HCT116 (cell line): ENCODE measurements at regions not wholly inside any gene's neighbourhood (a gene's known extent, or its start where the extent isn't known, plus 50 kb on each side); places are given as distances from the start of the nearest gene placed in this dataset.

Experiments used
- ATAC-seq: fragments of 200-7000 bp; cut with Tn5 transposase; 2 replicates; pipeline ENCODE4 v1.9.1; 2020; ENCODE audit warnings: mild to moderate bottlenecking, moderate library complexity
- BruUV-seq: library from RNA; stranded (reverse); fragments of 400-500 nt; replicated peaks from 2 replicates; lab custom pipeline; 2021; lab: Mats Ljungman, UMichigan
- CTCF ChIA-PET: fragments of 300-600 bp; sonication (Branson Sonifier 250); formaldehyde crosslinking; loops from one replicate; lab custom pipeline; 2021; ENCODE audit warnings: antibody characterized with exemption; lab: Charles Lee
- POLR2A ChIA-PET: fragments of 300-600, 350-600 bp; sonication (Branson Sonifier 250); formaldehyde crosslinking; loops from one replicate; lab custom pipeline; 2021; ENCODE audit warnings: antibody characterized with exemption; lab: Charles Lee
- RAD21 ChIA-PET, 2 experiments: fragments of 300-600 bp; sonication (Branson Sonifier 250); formaldehyde crosslinking; loops; one replicate each; lab custom pipeline; 2023; ENCODE audit warnings: low total read pairs in 2 of 2; ENCODE audit not compliant: uncharacterized antibody in 2 of 2, unreplicated experiment in 2 of 2, low non-redundant PET in 1 of 2; lab: Charles Lee
- DNase-seq: peaks from one replicate; pipeline ENCODE4 v3.0.0-alpha.2; 2010; ENCODE audit warnings: low read depth, low spot score
- H2AFZ ChIP-seq: fragments of 200-600 bp; shearing (Covaris generic), sonication (generic); 2 replicates; pipeline ENCODE4 v1.6.1; 2017; ENCODE audit warnings: low read depth, mixed run types, mixed read lengths, antibody characterized with exemption, low read length; ENCODE audit not compliant: poor library complexity, severe bottlenecking
- H3K27ac ChIP-seq: 2 replicates; pipeline ENCODE4 v1.5.1; 2012; ENCODE audit warnings: low read depth, low read length
- H3K27me3 ChIP-seq: fragments of 200-600 bp; sonication (generic); 2 replicates; pipeline ENCODE4 v1.6.1; 2016; ENCODE audit warnings: mixed run types, low read length, mixed read lengths; ENCODE audit not compliant: insufficient read depth
- H3K36me3 ChIP-seq, 2 experiments: fragments of 200-500 bp in 1 of 2; fragments of 200-600 bp in 1 of 2; sonication (Bioruptor generic) in 1 of 2; sonication (generic) in 1 of 2; 2 replicates each; pipeline versions ENCODE4 v1.5.1 to v1.6.1; 2014 to 2016; ENCODE audit warnings: low read length in 2 of 2, inconsistent platforms in 1 of 2, mixed read lengths in 1 of 2, mixed run types in 1 of 2; ENCODE audit not compliant: insufficient read depth in 2 of 2, control insufficient read depth in 1 of 2
- H3K4me1 ChIP-seq, 2 experiments: fragments of 200-600 bp in 1 of 2; sonication (generic) in 1 of 2; 2 replicates each; pipeline versions ENCODE4 v1.5.1 to v1.6.1; 2012 to 2017; ENCODE audit warnings: low read length in 2 of 2, inconsistent platforms in 1 of 2, mild to moderate bottlenecking in 1 of 2, mixed read lengths in 1 of 2, mixed run types in 1 of 2, moderate library complexity in 1 of 2; ENCODE audit not compliant: insufficient read depth in 2 of 2, control insufficient read depth in 1 of 2
- H3K4me2 ChIP-seq: fragments of 200-600 bp; sonication (generic); 2 replicates; pipeline ENCODE4 v1.6.1; 2017; ENCODE audit warnings: mixed run types, low read length, mixed read lengths
- H3K4me3 ChIP-seq, 2 experiments: fragments of 200-600 bp in 1 of 2; sonication (generic) in 1 of 2; replicated peaks in 1 of 2; 2 replicates each; pipeline ENCODE4 v1.5.1; 2011 to 2016; ENCODE audit warnings: low read length in 2 of 2, control low read depth in 1 of 2, low read depth in 1 of 2, mild to moderate bottlenecking in 1 of 2, mixed read lengths in 1 of 2, mixed run types in 1 of 2
- H3K79me2 ChIP-seq: fragments of 200-600 bp; sonication (generic); 2 replicates; pipeline ENCODE4 v1.6.1; 2017; ENCODE audit warnings: mild to moderate bottlenecking, mixed run types, low read length, moderate library complexity, mixed read lengths; ENCODE audit not compliant: insufficient read depth
- H3K9ac ChIP-seq: fragments of 200-600 bp; sonication (generic); 2 replicates; pipeline ENCODE4 v1.6.1; 2016; ENCODE audit warnings: low read length, mixed read lengths
- H3K9me2 ChIP-seq: fragments of 200-600 bp; sonication (generic), shearing (Covaris generic); 2 replicates; pipeline ENCODE4 v1.6.1; 2017; ENCODE audit warnings: mixed run types, mild to moderate bottlenecking, moderate library complexity; ENCODE audit not compliant: insufficient read depth
- H3K9me3 ChIP-seq, 2 experiments: fragments of 200-500 bp in 1 of 2; fragments of 200-600 bp in 1 of 2; sonication (Bioruptor generic) in 1 of 2; sonication (generic) in 1 of 2; 2 replicates each; pipeline ENCODE4 v1.6.1; 2014 to 2017; ENCODE audit warnings: low read length in 2 of 2, mixed read lengths in 2 of 2, inconsistent platforms in 1 of 2, low read depth in 1 of 2, mild to moderate bottlenecking in 1 of 2, mixed run types in 1 of 2, moderate library complexity in 1 of 2; ENCODE audit not compliant: control insufficient read depth in 1 of 2, insufficient read depth in 1 of 2
- H4K20me1 ChIP-seq: fragments of 200-600 bp; sonication (generic), shearing (Covaris generic); 2 replicates; pipeline ENCODE4 v1.6.1; 2017; ENCODE audit warnings: mixed run types, mild to moderate bottlenecking, moderate library complexity; ENCODE audit not compliant: insufficient read depth
- CBX3 ChIP-seq: IDR thresholded peaks from 2 replicates; pipeline ENCODE4 v1.6.1; 2012; ENCODE audit warnings: low read depth
- CEBPB ChIP-seq: IDR thresholded peaks from 2 replicates; pipeline ENCODE4 v1.6.1; 2012; ENCODE audit warnings: low read depth
- EGR1 ChIP-seq: IDR thresholded peaks from 2 replicates; pipeline ENCODE4 v1.6.1; 2012; ENCODE audit warnings: low read depth
- ELF1 ChIP-seq: IDR thresholded peaks from 2 replicates; pipeline ENCODE4 v1.6.1; 2012; ENCODE audit warnings: low read depth, borderline replicate concordance
- EZH2 ChIP-seq: fragments of 200-600 bp; sonication (generic); IDR thresholded peaks from 2 replicates; pipeline ENCODE4 v1.6.1; 2017; ENCODE audit warnings: antibody characterized with exemption, mixed run types
- EZH2phosphoT487 ChIP-seq: fragments of 200-600 bp; IDR thresholded peaks from 2 replicates; pipeline ENCODE4 v1.6.1; 2018; ENCODE audit warnings: antibody characterized with exemption, borderline replicate concordance
- FOSL1 ChIP-seq: IDR thresholded peaks from 2 replicates; pipeline ENCODE4 v1.6.1; 2012; ENCODE audit warnings: low read depth
- POLR2A ChIP-seq: IDR thresholded peaks from 2 replicates; pipeline ENCODE4 v1.7.0; 2011; ENCODE audit warnings: borderline replicate concordance; ENCODE audit not compliant: insufficient read depth, insufficient read length; ENCODE audit errors: extremely low read depth
- POLR2AphosphoS5 ChIP-seq: IDR thresholded peaks from 2 replicates; pipeline ENCODE4 v1.6.1; 2011; ENCODE audit warnings: mild to moderate bottlenecking, low read depth, low read length, moderate library complexity
- RAD21 ChIP-seq: IDR thresholded peaks from 2 replicates; pipeline ENCODE4 v1.6.1; 2012; ENCODE audit warnings: low read depth, mild to moderate bottlenecking
- SIN3A ChIP-seq: IDR thresholded peaks from 2 replicates; pipeline ENCODE4 v1.6.1; 2012; ENCODE audit warnings: low read depth
- SP1 ChIP-seq: IDR thresholded peaks from 2 replicates; pipeline ENCODE4 v1.6.1; 2012; ENCODE audit warnings: low read depth
- SRF ChIP-seq: IDR thresholded peaks from 2 replicates; pipeline ENCODE4 v1.6.1; 2012; ENCODE audit warnings: low read depth
- TCF7L2 ChIP-seq: IDR thresholded peaks from 2 replicates; pipeline ENCODE4 v1.7.0; 2011; ENCODE audit warnings: borderline replicate concordance, inconsistent platforms; ENCODE audit not compliant: insufficient read depth, insufficient read length; ENCODE audit errors: extremely low read depth
- YY1 ChIP-seq: IDR thresholded peaks from 2 replicates; pipeline ENCODE4 v1.6.1; 2011; ENCODE audit warnings: low read length, low read depth, moderate library complexity, mild to moderate bottlenecking; ENCODE audit not compliant: insufficient replicate concordance; ENCODE audit errors: extremely low read depth
- ZBTB33 ChIP-seq: IDR thresholded peaks from 2 replicates; pipeline ENCODE4 v1.6.1; 2011; ENCODE audit warnings: mild to moderate bottlenecking, low read length, moderate library complexity; ENCODE audit not compliant: insufficient replicate concordance; ENCODE audit errors: extremely low read depth
- ZFX ChIP-seq: fragments of 450-650 bp; IDR thresholded peaks from 2 replicates; pipeline ENCODE4 v1.6.1; 2017
- ZNF274 ChIP-seq: fragments of 200-500 bp; sonication (Bioruptor generic); IDR thresholded peaks from 2 replicates; pipeline ENCODE4 v1.6.1; 2014; ENCODE audit warnings: mild to moderate bottlenecking, low read depth, low read length, inconsistent platforms
- intact Hi-C: fragments of 100-400 bp; cut with micrococcal nuclease; formaldehyde crosslinking; loops from 2 replicates; pipeline ENCODE4 v1.10.0; 2022

- no TSS peak for BruUV-seq
- CTCF ChIA-PET: no interaction called here
- no peak overlapping the region for H3K4me2 ChIP-seq
- intact Hi-C loops: no loop called here
- H3K9ac ChIP-seq: no peak overlapping the region
- H3K27ac ChIP-seq: no peak overlapping the region
- no peaks in the 10 kb centered on the region for H3K9me2 ChIP-seq
- RAD21 ChIA-PET: no interaction called here
- no peaks in the 10 kb centered on the region for H3K27me3 ChIP-seq
- no peak overlapping the region for H2AFZ ChIP-seq
- no peaks in the 10 kb centered on the region for H3K36me3 ChIP-seq
- no peak for DNase-seq
- no peaks in the 10 kb centered on the region for H3K79me2 ChIP-seq
- no peaks in the 10 kb centered on the region for H3K4me1 ChIP-seq
- no peaks in the 10 kb centered on the region; a peak in 1 of 4 replicates for H3K9me3 ChIP-seq
- H3K4me3 ChIP-seq: no peak overlapping the region
- POLR2A ChIA-PET: no interaction called here
- no peak for TF ChIP-seq CBX3
- no peak for TF ChIP-seq SIN3A
- TF ChIP-seq SP1: no peak
- TF ChIP-seq CEBPB: no peak
- no peak for TF ChIP-seq POLR2AphosphoS5
- TF ChIP-seq SRF: no peak
- no peak for TF ChIP-seq TCF7L2
- no peak for TF ChIP-seq EZH2
- no peak for TF ChIP-seq EZH2phosphoT487
- TF ChIP-seq ZNF274: no peak
- no peak for TF ChIP-seq ELF1
- no peak for TF ChIP-seq ZFX
- no peak for TF ChIP-seq ZBTB33
- TF ChIP-seq RAD21: no peak
- TF ChIP-seq EGR1: no peak
- no peak for TF ChIP-seq POLR2A
- TF ChIP-seq YY1: no peak
- no peak for TF ChIP-seq FOSL1
- H4K20me1 ChIP-seq: no peaks in the 10 kb centered on the region
- ATAC-seq: no peak
Observed at GRCh38 chr5:17394086-17394485, 103.9 kb upstream of the TAF11L2 start.
